ENCODE measurements at regions not wholly inside any gene's neighbourhood (a gene's known extent, or its start where the extent isn't known, plus 50 kb on each side); places are given as distances from the start of the nearest gene placed in this dataset.

DNA sequence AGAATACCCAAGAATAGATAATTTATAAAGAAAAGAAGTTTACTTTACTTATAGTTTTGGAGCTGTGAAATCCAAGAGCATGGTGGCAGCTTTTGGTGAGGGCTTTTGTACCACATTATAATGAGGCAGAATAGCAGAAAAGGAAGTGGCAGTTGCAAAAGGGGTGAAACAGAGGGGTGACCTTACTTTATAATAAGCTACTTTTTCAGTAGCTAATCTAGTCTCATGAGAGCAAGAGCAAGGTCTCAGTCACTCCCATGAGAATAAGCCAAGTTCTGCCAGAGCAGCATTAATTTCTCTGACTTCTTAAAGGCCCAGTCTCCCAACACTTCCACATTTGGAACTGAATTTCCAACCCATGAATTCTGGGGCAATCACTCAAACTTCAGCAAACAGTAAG lies 502.0 kb downstream of the GBA3 start:
- DNase-seq = no peak
- Histone ChIP-seq H3K9me3 (no peaks in the 10 kb centered on the region), H3K27ac (no peak overlapping the region), H3K4me1 (no peaks in the 10 kb centered on the region), H3K36me3 (no peaks in the 10 kb centered on the region), H3K4me3 (no peak overlapping the region), H3K27me3 (no peaks in the 10 kb centered on the region)
- TF ChIP-seq, protein P1, sequence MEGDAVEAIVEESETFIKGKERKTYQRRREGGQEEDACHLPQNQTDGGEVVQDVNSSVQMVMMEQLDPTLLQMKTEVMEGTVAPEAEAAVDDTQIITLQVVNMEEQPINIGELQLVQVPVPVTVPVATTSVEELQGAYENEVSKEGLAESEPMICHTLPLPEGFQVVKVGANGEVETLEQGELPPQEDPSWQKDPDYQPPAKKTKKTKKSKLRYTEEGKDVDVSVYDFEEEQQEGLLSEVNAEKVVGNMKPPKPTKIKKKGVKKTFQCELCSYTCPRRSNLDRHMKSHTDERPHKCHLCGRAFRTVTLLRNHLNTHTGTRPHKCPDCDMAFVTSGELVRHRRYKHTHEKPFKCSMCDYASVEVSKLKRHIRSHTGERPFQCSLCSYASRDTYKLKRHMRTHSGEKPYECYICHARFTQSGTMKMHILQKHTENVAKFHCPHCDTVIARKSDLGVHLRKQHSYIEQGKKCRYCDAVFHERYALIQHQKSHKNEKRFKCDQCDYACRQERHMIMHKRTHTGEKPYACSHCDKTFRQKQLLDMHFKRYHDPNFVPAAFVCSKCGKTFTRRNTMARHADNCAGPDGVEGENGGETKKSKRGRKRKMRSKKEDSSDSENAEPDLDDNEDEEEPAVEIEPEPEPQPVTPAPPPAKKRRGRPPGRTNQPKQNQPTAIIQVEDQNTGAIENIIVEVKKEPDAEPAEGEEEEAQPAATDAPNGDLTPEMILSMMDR (IDR thresholded peaks at IDR 0.05) = no peak
- no peak for TF ChIP-seq EP300 (IDR thresholded peaks at IDR 0.05)
- TF ChIP-seq POLR2AphosphoS5 (IDR thresholded peaks at IDR 0.05) = no peak
- TF ChIP-seq POLR2A (IDR thresholded peaks at IDR 0.05) = no peak
- intact Hi-C loops (cut with DNase I) = no loop called here

DNA sequence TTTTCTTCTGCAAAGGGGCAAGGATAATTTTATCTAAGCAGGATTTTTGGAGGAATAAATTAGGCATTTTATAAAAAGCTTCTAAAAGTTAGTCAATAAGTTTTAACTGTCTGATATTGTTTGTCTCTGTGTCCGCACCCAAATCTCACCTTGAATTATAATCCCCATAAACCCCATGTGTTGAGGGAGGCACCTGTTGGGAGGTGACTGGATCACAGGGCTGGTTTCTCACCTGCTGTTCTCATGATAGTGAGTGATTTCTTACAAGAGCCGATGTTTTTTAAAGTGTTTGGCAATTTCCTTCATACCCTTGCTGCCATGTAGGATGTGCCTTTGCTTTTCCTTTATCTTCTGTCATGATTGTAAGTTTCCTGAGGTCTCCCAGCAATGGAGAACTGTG lies 481.4 kb downstream of the GBA3 start:
- 28 to 71% methylated on average over 2 of the region's 2 CpGs for WGBS, 2 donors
- Histone ChIP-seq H3K4me3 (no peak overlapping the region), H3K36me3 (no peaks in the 10 kb centered on the region), H3K27me3 (no peaks in the 10 kb centered on the region), H3K9me3 (peaks cover 0 to 2% (median 0%) of the 10 kb centered on the region in 4 donors), H3K27ac (no peak overlapping the region), H3K4me1 (no peaks in the 10 kb centered on the region)
- DNase-seq = no peak
- TF ChIP-seq POLR2A (IDR thresholded peaks at IDR 0.05) (no peak), EP300 (IDR thresholded peaks at IDR 0.05) (no peak), POLR2AphosphoS5 (IDR thresholded peaks at IDR 0.05) (no peak)
- TF ChIP-seq, protein P1 (IDR thresholded peaks at IDR 0.05) = no peak
- intact Hi-C loops (cut with DNase I) = no loop called here

DNA sequence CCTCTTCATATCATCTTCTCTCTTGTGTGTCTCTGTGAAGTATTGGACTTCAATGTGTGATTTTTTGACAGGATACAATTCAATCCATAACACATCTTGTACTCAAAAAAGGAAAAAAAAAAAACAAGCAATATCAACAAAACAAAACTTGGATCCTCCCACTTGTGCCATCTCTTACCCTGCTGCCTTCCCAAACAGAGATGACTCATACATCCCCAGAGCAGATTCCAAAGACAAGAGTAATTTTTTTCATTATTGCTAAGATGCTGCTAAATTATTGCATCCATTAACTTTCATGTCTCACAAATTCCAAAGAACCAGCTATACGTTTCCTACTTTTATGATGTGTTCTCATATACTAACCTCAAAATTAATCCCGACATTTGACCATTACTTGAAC lies 479.2 kb downstream of the GBA3 start:
- Histone ChIP-seq H3K4me3 (no peak overlapping the region), H3K27me3 (no peaks in the 10 kb centered on the region), H3K9me3 (peaks cover 0 to 2% (median 0%) of the 10 kb centered on the region in 4 donors), H3K36me3 (no peaks in the 10 kb centered on the region), H3K4me1 (no peaks in the 10 kb centered on the region), H3K27ac (no peak overlapping the region)
- 47% methylated on average over 2 of the region's 2 CpGs for WGBS, 2 donors
- DNase-seq = no peak
- no peak for TF ChIP-seq POLR2AphosphoS5 (IDR thresholded peaks at IDR 0.05)
- TF ChIP-seq POLR2A (IDR thresholded peaks at IDR 0.05) = no peak
- TF ChIP-seq, protein P1 (IDR thresholded peaks at IDR 0.05) = no peak
- TF ChIP-seq EP300 (IDR thresholded peaks at IDR 0.05) = no peak
- intact Hi-C loops (cut with DNase I) = no loop called here

DNA sequence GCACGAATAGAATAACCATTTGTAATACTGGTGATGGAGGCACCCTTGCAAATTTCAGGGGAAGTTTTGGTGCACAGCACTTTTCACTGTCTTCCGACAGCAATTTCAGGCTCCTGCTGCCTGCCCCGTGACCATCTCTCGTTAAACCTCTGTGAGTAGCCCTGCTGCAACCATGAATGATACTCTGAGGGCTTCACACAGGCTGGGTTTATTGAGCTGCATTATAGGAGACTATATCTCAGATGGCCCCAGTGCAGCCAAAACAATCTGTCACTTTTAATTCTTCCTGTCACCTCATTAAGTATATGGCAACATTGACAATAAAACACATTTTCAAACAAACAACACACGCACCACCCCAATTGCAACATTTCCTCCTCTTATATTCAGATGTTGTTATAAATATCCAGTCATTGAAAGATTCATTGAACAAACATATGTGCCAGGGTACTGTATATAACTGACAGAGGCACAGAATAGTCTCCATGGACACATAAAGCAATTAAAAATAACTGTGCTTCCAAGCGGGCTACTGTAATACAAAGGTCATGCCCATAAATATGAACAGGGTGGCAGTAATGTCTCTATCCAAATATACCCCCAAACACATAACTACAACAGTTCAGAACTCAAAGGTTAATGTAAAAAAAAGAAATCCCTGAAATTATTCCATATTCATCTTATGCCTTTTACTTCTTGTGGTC lies 477.0 kb downstream of the GBA3 start:
- H3K4me1 ChIP-seq = no peaks in the 10 kb centered on the region
- intact Hi-C loops (cut with DNase I) = no loop called here
- H3K9me3 ChIP-seq = peaks cover 0 to 2% (median 0%) of the 10 kb centered on the region in 4 donors
- H3K36me3 ChIP-seq = no peaks in the 10 kb centered on the region
- TF ChIP-seq EP300 (IDR thresholded peaks at IDR 0.05) = no peak
- no peak for TF ChIP-seq POLR2A (IDR thresholded peaks at IDR 0.05)
- no peak for TF ChIP-seq POLR2AphosphoS5 (IDR thresholded peaks at IDR 0.05)
- TF ChIP-seq, protein P1 (IDR thresholded peaks at IDR 0.05) = no peak
- DNase-seq = no peak
- H3K27ac ChIP-seq = no peak overlapping the region
- H3K4me3 ChIP-seq = no peak overlapping the region
- no peaks in the 10 kb centered on the region for H3K27me3 ChIP-seq
- WGBS, 2 donors = 12 to 59% methylated on average over 6 of the region's 6 CpGs

DNA sequence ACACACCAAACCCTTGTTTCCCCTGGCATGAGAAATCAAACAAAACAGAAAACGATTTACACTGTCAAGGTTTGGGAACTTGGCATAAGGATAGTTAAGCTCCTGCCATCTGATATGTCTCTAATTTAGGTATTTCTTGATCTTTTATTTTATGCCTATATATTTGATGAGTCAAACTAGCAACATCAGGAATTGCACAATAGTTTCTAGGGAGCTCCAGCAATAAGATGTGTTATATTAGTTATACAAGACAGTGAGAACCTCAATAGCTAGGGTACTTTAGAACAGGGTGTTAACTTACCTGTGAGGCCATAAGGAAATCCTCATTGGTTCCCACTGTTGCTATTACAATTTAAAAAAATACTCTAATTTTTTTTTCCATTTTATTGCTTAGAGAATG lies 474.2 kb downstream of the GBA3 start:
- no peak for TF ChIP-seq EP300 (IDR thresholded peaks at IDR 0.05)
- no peak for TF ChIP-seq POLR2A (IDR thresholded peaks at IDR 0.05)
- TF ChIP-seq POLR2AphosphoS5 (IDR thresholded peaks at IDR 0.05) = no peak
- TF ChIP-seq, protein P1 (IDR thresholded peaks at IDR 0.05) = no peak
- Histone ChIP-seq H3K27ac (no peak overlapping the region), H3K9me3 (no peaks in the 10 kb centered on the region), H3K4me3 (no peak overlapping the region), H3K27me3 (no peaks in the 10 kb centered on the region), H3K36me3 (no peaks in the 10 kb centered on the region), H3K4me1 (no peaks in the 10 kb centered on the region)
- intact Hi-C loops (cut with DNase I) = no loop called here
- no peak for DNase-seq
- WGBS, 2 donors = 55 to 76% methylated on average over 1 of the region's 1 CpG
